Stimulated activated CD4-positive, alpha-beta T cell treated with anti-CD3 and anti-CD28 coated beads, Interleukin-2, amount 100 ng/mL, for 24 hours (primary cell): ENCODE measurements at regions not wholly inside any gene's neighbourhood (a gene's known extent, or its start where the extent isn't known, plus 50 kb on each side); places are given as distances from the start of the nearest gene placed in this dataset.

Experiments
- DNase-seq, 2 donors: peaks; one replicate each; pipeline ENCODE4 v3.0.0-alpha.2; 2020

GRCh38 chr6:144335311-144335861 lies 50.3 kb downstream of the UTRN start:
- no peak for DNase-seq

DNA sequence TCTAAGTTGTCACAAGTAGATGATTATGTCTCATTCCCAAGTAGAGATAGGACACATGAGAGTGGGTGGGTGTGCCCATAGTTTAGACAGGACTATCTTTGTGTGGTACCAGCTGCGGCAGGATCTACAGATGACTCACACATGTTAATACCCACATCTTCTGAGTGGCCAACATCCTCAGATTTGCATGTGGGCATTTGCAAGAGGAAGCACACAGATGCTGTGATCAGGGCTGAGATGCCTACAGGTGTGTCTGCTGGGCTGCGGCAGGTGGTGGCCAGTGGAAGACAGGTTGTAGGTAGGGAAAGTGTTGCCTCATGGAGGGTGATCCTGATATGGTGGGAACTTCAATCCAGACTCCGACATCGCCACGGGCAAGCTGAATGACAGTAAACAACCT lies 50.8 kb downstream of the UTRN start:
- no peak for DNase-seq

DNA sequence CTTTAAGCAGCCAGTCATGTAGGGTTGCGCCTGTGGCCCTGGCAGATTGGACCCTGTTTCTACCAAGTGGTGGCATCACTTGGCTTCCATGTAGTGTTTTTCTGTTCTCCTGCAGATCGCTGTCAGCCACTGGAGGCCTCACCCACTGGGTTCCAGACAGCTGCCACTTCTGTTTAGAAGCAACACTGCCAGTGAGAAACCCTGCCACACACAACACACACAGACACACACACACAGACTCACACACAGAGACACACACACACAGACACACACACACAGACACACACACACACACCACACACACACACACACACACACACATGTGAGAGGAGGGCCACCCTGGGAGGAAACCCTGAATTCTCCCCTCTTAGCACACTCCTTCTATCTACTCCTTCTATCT lies 51.8 kb downstream of the UTRN start:
- DNase-seq: no peak

GRCh38 chr6:144338474-144338873 lies 53.3 kb downstream of the UTRN start:
- DNase-seq: no peak

- DNase-seq: no peak
Measured at GRCh38 chr6:144338951-144339700, 54.0 kb downstream of the UTRN start.

DNA sequence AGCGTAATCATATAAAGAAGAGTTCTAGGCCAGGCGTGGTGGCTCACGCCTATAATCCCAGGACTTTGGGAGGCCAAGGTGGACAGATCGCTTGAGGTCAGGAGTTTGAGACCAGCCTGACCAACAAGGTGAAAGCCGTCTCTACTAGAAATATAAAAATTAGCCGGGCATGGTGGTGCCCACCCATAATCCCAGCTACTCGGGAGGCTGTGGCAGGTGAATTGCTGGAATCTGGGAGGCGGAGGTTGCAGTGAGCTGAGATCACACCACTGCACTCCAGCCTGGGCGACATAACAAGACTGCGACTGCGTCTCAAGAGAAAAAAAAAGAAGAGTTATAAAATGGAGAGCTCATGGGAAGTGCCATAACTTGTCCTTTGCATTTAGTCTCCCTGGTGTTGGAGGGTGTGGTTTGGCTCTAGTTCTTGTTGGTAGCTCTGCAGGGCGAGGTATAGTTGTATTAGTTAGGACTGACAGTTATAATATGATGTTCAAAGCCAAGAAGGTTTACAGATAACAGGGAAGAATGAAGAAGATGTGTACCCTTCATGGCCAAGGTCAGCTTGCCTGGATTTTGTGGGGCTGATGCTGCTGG lies 54.8 kb downstream of the UTRN start:
- no peak for DNase-seq

- no peak for DNase-seq
Measured at GRCh38 chr6:144340541-144341371, 55.6 kb downstream of the UTRN start.

DNA sequence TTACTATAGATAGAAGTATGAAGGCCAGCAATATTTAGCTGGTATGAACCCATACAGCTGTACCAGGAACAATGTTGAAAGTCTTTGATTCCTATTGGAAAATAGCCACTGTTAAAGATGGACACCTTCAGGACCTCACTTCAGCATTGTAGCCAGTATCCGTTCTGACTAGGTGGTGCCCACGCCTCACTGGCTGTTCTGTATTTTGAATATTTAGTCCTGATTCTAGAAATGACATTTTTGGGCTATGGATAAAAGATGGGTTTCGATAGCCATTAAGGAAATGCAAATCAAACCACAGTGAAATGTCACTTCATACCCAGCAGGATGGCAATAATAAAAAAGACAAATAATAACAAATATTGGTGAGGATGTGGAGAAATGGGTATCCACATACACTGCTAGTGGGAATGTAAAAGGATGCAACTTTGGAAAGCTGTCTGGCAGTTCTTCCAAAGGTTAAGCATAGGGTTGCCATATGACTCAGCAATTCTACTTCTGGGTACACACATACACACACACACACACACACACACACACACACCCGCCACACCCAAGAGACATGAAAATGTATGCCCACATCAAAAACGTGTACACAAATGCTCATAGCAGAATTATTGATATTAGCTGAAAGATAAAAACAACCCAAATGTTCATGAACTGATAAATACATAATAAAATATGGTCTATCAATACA lies 56.8 kb downstream of the UTRN start:
- no peak for DNase-seq

- no peak for DNase-seq
Measured at GRCh38 chr6:144343701-144344428, 58.7 kb downstream of the UTRN start.

DNA sequence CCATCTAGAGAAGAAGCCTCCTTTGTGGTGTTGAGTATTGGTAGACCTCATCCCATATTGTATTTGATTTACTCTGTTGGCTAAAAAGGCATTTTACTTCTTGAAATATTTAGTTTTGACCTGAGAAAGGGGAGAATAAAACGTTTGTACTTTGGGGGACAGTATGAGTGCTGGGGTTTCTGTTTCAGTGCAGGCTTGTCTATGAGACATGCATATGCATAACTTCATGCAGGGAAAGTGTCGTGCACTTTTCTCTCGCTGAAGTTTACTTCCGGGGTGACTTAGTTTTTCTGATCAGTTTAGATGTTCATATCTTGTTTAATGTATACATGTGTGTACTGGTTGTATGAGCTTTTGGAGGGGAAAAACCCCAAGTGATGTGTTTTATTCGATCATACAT lies 59.5 kb downstream of the UTRN start:
- no peak for DNase-seq

DNA sequence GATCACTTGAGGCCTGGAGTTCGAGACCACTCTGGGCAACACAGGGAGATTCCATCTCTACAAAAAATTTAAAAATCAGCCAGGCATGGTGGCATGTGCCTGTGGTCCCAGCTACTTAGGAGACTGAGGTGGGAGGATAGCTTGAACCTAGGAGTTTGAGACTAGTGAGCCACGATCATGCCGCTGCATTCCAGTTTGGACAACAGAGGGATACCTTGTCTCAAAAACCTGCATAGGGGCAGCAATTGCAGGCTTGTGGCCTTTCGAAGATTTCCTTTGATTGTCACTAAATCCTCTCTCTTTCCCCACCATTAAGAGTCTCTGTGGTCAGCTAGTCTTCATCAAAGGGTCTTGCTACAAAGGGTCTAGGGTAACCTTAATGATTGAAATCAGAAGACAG lies 60.3 kb downstream of the UTRN start:
- no peak for DNase-seq

GRCh38 chr6:144346719-144347447 lies 61.7 kb downstream of the UTRN start:
- no peak for DNase-seq

- DNase-seq: no peak
Measured at GRCh38 chr6:144347448-144347759, 62.3 kb downstream of the UTRN start.

DNA sequence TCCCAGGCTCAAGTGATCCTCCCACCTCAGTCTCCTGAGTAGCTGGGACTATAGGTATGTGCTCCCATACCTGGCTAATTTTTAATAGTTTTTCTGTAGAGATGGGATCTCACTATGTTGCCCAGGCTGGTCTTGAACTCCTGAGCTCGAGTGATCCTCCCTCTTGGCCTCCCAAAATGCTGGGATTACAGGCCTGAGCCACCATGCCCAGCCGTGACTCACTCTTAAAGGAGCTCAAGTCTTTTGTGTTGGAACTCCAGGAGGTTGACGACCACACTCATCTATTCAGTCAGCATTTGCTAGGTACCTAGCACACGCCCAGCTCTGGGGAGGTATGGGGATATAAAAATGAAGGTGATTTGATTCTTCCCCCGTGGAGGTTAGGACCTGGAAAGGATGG lies 62.8 kb downstream of the UTRN start:
- DNase-seq: no peak

DNA sequence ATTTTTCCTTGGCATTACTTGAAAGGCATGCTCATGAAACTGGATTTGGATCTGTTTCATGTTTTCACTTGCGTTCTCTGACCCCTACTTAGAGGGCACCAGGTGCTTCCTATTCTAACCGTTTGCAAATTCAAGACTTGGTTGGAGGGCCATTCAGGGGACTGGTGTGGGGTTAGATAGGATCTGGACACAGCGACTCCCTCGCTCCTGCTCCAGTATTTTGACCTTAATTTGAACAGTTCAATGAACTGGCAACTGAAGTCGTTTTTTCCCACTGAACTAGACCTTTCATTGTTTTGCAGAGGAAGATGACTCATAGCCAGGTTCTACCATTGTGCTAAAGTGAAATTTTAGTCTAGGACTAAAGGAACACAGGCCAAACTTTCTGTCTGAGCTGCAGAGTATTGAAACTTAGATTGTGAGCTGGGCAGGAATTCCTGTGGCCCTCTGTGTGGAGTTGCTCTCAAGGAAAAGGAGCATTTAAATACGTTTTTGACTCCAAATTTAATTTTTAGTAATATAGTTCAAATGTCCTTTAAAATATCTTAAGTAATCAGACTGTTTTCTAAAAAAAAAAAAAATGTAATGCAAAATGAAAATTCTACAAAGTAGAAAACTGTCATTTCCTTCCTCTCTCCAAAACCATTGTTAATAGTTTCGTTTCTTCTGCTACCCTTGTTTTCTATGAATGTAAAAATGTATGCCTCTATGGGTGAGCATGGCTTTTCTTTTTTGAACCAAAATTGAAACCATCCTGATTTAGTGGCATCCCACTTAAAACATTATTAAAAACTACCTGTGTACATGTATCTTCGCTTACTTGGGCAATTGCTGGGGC lies 64.8 kb downstream of the UTRN start:
- DNase-seq: no peak

- no peak for DNase-seq
Measured at GRCh38 chr6:144350528-144350880, 65.4 kb downstream of the UTRN start.

DNA sequence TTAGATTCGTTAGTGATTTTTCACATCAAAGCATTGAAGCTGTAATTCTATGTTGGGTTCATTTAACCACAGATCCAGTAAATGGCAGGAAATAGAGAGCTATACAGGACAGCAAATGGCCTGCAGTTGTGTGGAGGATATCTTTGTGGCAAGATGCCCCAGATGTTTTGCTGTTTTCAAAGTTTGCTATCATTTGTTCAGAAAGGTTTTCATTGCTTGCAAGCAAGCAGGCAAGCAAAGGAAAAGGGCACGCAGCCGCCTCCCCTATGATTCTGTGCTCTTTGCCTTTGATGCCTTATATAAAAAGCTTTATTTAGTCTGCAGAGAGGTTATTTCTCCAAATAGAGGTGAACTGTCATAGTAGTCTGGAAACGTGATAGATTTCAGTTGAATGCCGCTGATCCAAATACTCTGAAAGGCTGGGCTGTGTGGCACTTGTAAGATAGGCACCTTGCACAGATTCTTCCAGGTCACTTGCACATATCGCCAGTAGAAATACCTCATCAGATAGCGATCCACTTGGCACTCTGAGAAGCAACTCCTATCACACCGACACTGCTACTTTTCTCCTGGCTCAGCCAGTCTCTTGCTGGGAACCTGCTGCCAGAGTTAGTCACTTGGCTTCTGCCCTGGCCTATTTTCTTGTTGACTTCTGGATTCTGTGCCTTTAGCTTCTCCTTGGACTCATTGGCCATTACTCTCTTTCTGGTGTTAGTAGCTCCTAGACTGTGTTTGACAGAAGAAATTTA lies 66.4 kb downstream of the UTRN start:
- DNase-seq: no peak

GRCh38 chr6:144352331-144352730 lies 67.2 kb downstream of the UTRN start:
- no peak for DNase-seq

DNA sequence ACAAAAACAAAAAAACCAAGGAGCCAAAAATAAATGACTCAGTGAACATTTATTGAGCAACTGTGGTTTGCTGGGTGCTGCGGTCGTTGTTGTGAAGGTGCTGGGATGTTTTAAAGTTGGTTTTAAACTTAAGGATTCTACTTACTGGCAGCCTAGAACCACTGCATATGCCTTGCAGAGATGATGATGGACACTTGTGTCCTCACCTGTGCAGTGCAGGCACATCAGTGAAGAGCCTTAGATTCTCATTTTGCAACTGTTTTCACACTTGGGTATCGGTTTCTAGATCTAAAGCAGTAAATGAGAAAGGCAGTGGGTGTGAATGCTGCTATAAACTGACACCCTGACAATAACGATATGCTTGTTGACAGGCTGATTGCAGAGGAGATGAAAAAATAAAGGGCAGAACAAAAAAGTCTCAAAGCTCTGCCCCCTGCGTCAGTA lies 68.8 kb downstream of the UTRN start:
- DNase-seq: no peak

- DNase-seq: no peak
Measured at GRCh38 chr6:144359783-144360182, 74.6 kb downstream of the UTRN start.
